ENCODE measurements at regions not wholly inside any gene's neighbourhood (a gene's known extent, or its start where the extent isn't known, plus 50 kb on each side); places are given as distances from the start of the nearest gene placed in this dataset.

- TF ChIP-seq POLR2A (IDR thresholded peaks at IDR 0.05; ENCODE audit: low read depth, low read length), result no peak
- TF ChIP-seq POLR2AphosphoS5 (IDR thresholded peaks at IDR 0.05; ENCODE audit: low read depth, low read length), result no peak
- TF ChIP-seq TAF1 (IDR thresholded peaks at IDR 0.05; ENCODE audit: borderline replicate concordance, low read depth, low read length), result no peak
These were observed 256.0 kb downstream of the SKAP2 start for GRCh38 chr7:26608402-26608801.

All from GM12892 (cell line).